ENCODE measurements at regions not wholly inside any gene's neighbourhood (a gene's known extent, or its start where the extent isn't known, plus 50 kb on each side); places are given as distances from the start of the nearest gene placed in this dataset.

GRCh38 chr12:90244232-90244631 lies 535.6 kb upstream of the ATP2B1 start:
- Histone ChIP-seq H4K8ac (ENCODE audit: low read depth, low read length) (no peak overlapping the region), H3K27ac (ENCODE audit: low read depth, low read length) (no peak overlapping the region), H2BK120ac (ENCODE audit: low read depth, low read length) (no peak overlapping the region), H3K4me1 (ENCODE audit: control insufficient read depth, low read depth, low read length) (no peaks in the 10 kb centered on the region), H3K23ac (ENCODE audit: low read length) (no peak overlapping the region), H3K18ac (ENCODE audit: low read length) (no peak overlapping the region), H4K5ac (ENCODE audit: low read length) (no peak overlapping the region), H3K79me2 (ENCODE audit: control insufficient read depth, insufficient read depth, low read length) (no peaks in the 10 kb centered on the region), H2BK5ac (ENCODE audit: low read length) (no peak overlapping the region), H3K27me3 (ENCODE audit: insufficient read depth, low read length, poor library complexity) (no peaks in the 10 kb centered on the region), H2AK5ac (ENCODE audit: low read length) (no peak overlapping the region), H2BK15ac (replicated peaks; ENCODE audit: low read depth) (no peak overlapping the region), H3K4me3 (ENCODE audit: low read length) (no peak overlapping the region), H3K4ac (ENCODE audit: low read depth, low read length) (no peak overlapping the region), H3K4me2 (ENCODE audit: low read length) (no peak overlapping the region), H3K79me1 (ENCODE audit: low read length) (no peaks in the 10 kb centered on the region), H3K9ac (ENCODE audit: low read length) (no peak overlapping the region), H3K56ac (ENCODE audit: low read length) (no peak overlapping the region), H3K36me3 (ENCODE audit: control insufficient read depth, insufficient read depth, low read length) (no peaks in the 10 kb centered on the region)
- WGBS (ENCODE audit: extremely low coverage, insufficient coverage, low lambda C conversion rate), result no CpG with 5 or more reads among the region's 3 CpGs
- no peak for DNase-seq

DNA sequence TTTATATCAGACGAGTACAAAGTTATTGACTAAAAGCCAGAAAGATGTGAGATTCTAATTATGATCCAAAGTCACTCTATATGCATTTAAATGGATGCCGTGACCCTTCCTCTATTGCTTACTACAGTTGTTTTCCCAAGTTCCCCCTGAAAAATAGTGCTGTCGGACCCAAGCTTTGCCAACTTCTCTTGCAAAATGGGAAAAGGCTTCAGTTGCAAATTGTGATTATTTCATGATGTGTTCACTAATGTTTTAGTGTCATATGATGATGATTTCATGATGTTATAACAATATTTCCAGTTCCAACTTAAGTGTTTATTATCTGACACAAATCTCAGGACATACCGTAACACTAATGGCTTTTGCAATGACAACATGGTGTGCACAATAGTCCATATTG lies 534.6 kb upstream of the ATP2B1 start:
- H3K4me3 ChIP-seq (ENCODE audit: low read length), result no peak overlapping the region
- no peaks in the 10 kb centered on the region for H3K4me1 ChIP-seq (ENCODE audit: control insufficient read depth, low read depth, low read length)
- no peak overlapping the region for H3K27ac ChIP-seq (ENCODE audit: low read depth, low read length)
- no peak overlapping the region for H4K8ac ChIP-seq (ENCODE audit: low read depth, low read length)
- no peak for DNase-seq
- H4K5ac ChIP-seq (ENCODE audit: low read length), result no peak overlapping the region
- H2BK5ac ChIP-seq (ENCODE audit: low read length), result no peak overlapping the region
- no peaks in the 10 kb centered on the region for H3K79me1 ChIP-seq (ENCODE audit: low read length)
- WGBS (ENCODE audit: extremely low coverage, insufficient coverage, low lambda C conversion rate), result no CpG with 5 or more reads among the region's 4 CpGs
- no peak overlapping the region for H3K18ac ChIP-seq (ENCODE audit: low read length)
- H3K9ac ChIP-seq (ENCODE audit: low read length), result no peak overlapping the region
- no peak overlapping the region for H2BK15ac ChIP-seq (replicated peaks; ENCODE audit: low read depth)
- H2BK120ac ChIP-seq (ENCODE audit: low read depth, low read length), result no peak overlapping the region
- H3K4me2 ChIP-seq (ENCODE audit: low read length), result no peak overlapping the region
- H2AK5ac ChIP-seq (ENCODE audit: low read length), result no peak overlapping the region
- H3K56ac ChIP-seq (ENCODE audit: low read length), result no peak overlapping the region
- no peaks in the 10 kb centered on the region for H3K27me3 ChIP-seq (ENCODE audit: insufficient read depth, low read length, poor library complexity)
- H3K79me2 ChIP-seq (ENCODE audit: control insufficient read depth, insufficient read depth, low read length), result no peaks in the 10 kb centered on the region
- H3K23ac ChIP-seq (ENCODE audit: low read length), result no peak overlapping the region
- no peak overlapping the region for H3K4ac ChIP-seq (ENCODE audit: low read depth, low read length)
- H3K36me3 ChIP-seq (ENCODE audit: control insufficient read depth, insufficient read depth, low read length), result no peaks in the 10 kb centered on the region

GRCh38 chr12:90239732-90240260 lies 531.2 kb upstream of the ATP2B1 start:
- H3K27me3 ChIP-seq (ENCODE audit: insufficient read depth, low read length, poor library complexity), result no peaks in the 10 kb centered on the region
- DNase-seq, result no peak
- no peaks in the 10 kb centered on the region for H3K36me3 ChIP-seq (ENCODE audit: control insufficient read depth, insufficient read depth, low read length)
- no peak overlapping the region for H3K4ac ChIP-seq (ENCODE audit: low read depth, low read length)
- H4K8ac ChIP-seq (ENCODE audit: low read depth, low read length), result no peak overlapping the region
- no peak overlapping the region for H3K9ac ChIP-seq (ENCODE audit: low read length)
- no peak overlapping the region for H3K4me2 ChIP-seq (ENCODE audit: low read length)
- H3K27ac ChIP-seq (ENCODE audit: low read depth, low read length), result no peak overlapping the region
- H4K5ac ChIP-seq (ENCODE audit: low read length), result no peak overlapping the region
- H2BK5ac ChIP-seq (ENCODE audit: low read length), result no peak overlapping the region
- H2BK15ac ChIP-seq (replicated peaks; ENCODE audit: low read depth), result no peak overlapping the region
- H3K23ac ChIP-seq (ENCODE audit: low read length), result no peak overlapping the region
- no peak overlapping the region for H2BK120ac ChIP-seq (ENCODE audit: low read depth, low read length)
- H3K79me2 ChIP-seq (ENCODE audit: control insufficient read depth, insufficient read depth, low read length), result no peaks in the 10 kb centered on the region
- H3K4me3 ChIP-seq (ENCODE audit: low read length), result no peak overlapping the region
- WGBS (ENCODE audit: extremely low coverage, insufficient coverage, low lambda C conversion rate), result no CpG with 5 or more reads among the region's 1 CpG
- no peak overlapping the region for H2AK5ac ChIP-seq (ENCODE audit: low read length)
- H3K4me1 ChIP-seq (ENCODE audit: control insufficient read depth, low read depth, low read length), result no peaks in the 10 kb centered on the region
- H3K56ac ChIP-seq (ENCODE audit: low read length), result no peak overlapping the region
- no peak overlapping the region for H3K18ac ChIP-seq (ENCODE audit: low read length)
- no peaks in the 10 kb centered on the region for H3K79me1 ChIP-seq (ENCODE audit: low read length)

- no peak overlapping the region for H3K4me2 ChIP-seq (ENCODE audit: low read length)
- DNase-seq, result no peak
- H2BK120ac ChIP-seq (ENCODE audit: low read depth, low read length), result no peak overlapping the region
- H4K8ac ChIP-seq (ENCODE audit: low read depth, low read length), result no peak overlapping the region
- WGBS (ENCODE audit: extremely low coverage, insufficient coverage, low lambda C conversion rate), result no CpG with 5 or more reads among the region's 2 CpGs
- no peak overlapping the region for H4K5ac ChIP-seq (ENCODE audit: low read length)
- H3K79me1 ChIP-seq (ENCODE audit: low read length), result no peaks in the 10 kb centered on the region
- H3K4me3 ChIP-seq (ENCODE audit: low read length), result no peak overlapping the region
- no peaks in the 10 kb centered on the region for H3K36me3 ChIP-seq (ENCODE audit: control insufficient read depth, insufficient read depth, low read length)
- no peak overlapping the region for H3K56ac ChIP-seq (ENCODE audit: low read length)
- H2AK5ac ChIP-seq (ENCODE audit: low read length), result no peak overlapping the region
- H3K27ac ChIP-seq (ENCODE audit: low read depth, low read length), result no peak overlapping the region
- H3K79me2 ChIP-seq (ENCODE audit: control insufficient read depth, insufficient read depth, low read length), result no peaks in the 10 kb centered on the region
- no peak overlapping the region for H3K4ac ChIP-seq (ENCODE audit: low read depth, low read length)
- no peak overlapping the region for H2BK5ac ChIP-seq (ENCODE audit: low read length)
- H2BK15ac ChIP-seq (replicated peaks; ENCODE audit: low read depth), result no peak overlapping the region
- H3K23ac ChIP-seq (ENCODE audit: low read length), result no peak overlapping the region
- H3K4me1 ChIP-seq (ENCODE audit: control insufficient read depth, low read depth, low read length), result no peaks in the 10 kb centered on the region
- H3K27me3 ChIP-seq (ENCODE audit: insufficient read depth, low read length, poor library complexity), result no peaks in the 10 kb centered on the region
- no peak overlapping the region for H3K9ac ChIP-seq (ENCODE audit: low read length)
- H3K18ac ChIP-seq (ENCODE audit: low read length), result no peak overlapping the region
Measured at GRCh38 chr12:90238663-90239271, 530.1 kb upstream of the ATP2B1 start.

DNA sequence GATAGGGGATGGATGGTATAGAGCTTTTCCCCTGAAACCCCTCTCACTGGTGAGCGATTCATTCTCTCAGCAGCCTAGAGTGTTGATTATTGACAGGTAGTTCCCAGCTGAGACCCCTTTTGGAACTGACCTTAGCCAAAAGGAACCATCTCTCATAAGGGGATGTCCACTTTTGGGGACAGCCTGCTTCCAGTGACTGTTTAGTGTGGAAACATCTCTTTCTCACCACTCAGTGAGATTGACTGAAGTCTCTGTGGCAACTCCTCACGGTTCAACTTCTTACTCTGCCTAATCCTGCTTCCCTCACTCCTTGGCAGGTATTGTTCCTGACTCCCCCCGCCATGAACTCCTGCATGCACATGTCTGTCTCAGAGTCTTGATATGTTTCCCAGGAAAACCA lies 529.2 kb upstream of the ATP2B1 start:
- H3K4me2 ChIP-seq (ENCODE audit: low read length), result no peak overlapping the region
- H2AK5ac ChIP-seq (ENCODE audit: low read length), result no peak overlapping the region
- no peak overlapping the region for H3K27ac ChIP-seq (ENCODE audit: low read depth, low read length)
- no peak overlapping the region for H2BK5ac ChIP-seq (ENCODE audit: low read length)
- DNase-seq, result no peak
- H3K9ac ChIP-seq (ENCODE audit: low read length), result no peak overlapping the region
- H2BK120ac ChIP-seq (ENCODE audit: low read depth, low read length), result no peak overlapping the region
- H3K56ac ChIP-seq (ENCODE audit: low read length), result no peak overlapping the region
- H3K4ac ChIP-seq (ENCODE audit: low read depth, low read length), result no peak overlapping the region
- H3K27me3 ChIP-seq (ENCODE audit: insufficient read depth, low read length, poor library complexity), result no peaks in the 10 kb centered on the region
- no peak overlapping the region for H3K23ac ChIP-seq (ENCODE audit: low read length)
- H3K79me2 ChIP-seq (ENCODE audit: control insufficient read depth, insufficient read depth, low read length), result no peaks in the 10 kb centered on the region
- no peak overlapping the region for H2BK15ac ChIP-seq (replicated peaks; ENCODE audit: low read depth)
- H3K36me3 ChIP-seq (ENCODE audit: control insufficient read depth, insufficient read depth, low read length), result no peaks in the 10 kb centered on the region
- WGBS (ENCODE audit: extremely low coverage, insufficient coverage, low lambda C conversion rate), result no CpG with 5 or more reads among the region's 3 CpGs
- no peaks in the 10 kb centered on the region for H3K79me1 ChIP-seq (ENCODE audit: low read length)
- H4K5ac ChIP-seq (ENCODE audit: low read length), result no peak overlapping the region
- H3K4me1 ChIP-seq (ENCODE audit: control insufficient read depth, low read depth, low read length), result no peaks in the 10 kb centered on the region
- no peak overlapping the region for H4K8ac ChIP-seq (ENCODE audit: low read depth, low read length)
- no peak overlapping the region for H3K18ac ChIP-seq (ENCODE audit: low read length)
- H3K4me3 ChIP-seq (ENCODE audit: low read length), result no peak overlapping the region

- no peaks in the 10 kb centered on the region for H3K4me1 ChIP-seq (ENCODE audit: control insufficient read depth, low read depth, low read length)
- peak overlapping the region; percentile 45 for H2BK120ac ChIP-seq (ENCODE audit: low read depth, low read length)
- H3K56ac ChIP-seq (ENCODE audit: low read length), result no peak overlapping the region
- H3K4me3 ChIP-seq (ENCODE audit: low read length), result no peak overlapping the region
- H3K79me2 ChIP-seq (ENCODE audit: control insufficient read depth, insufficient read depth, low read length), result no peaks in the 10 kb centered on the region
- no peak for DNase-seq
- H3K27me3 ChIP-seq (ENCODE audit: insufficient read depth, low read length, poor library complexity), result no peaks in the 10 kb centered on the region
- H2AK5ac ChIP-seq (ENCODE audit: low read length), result no peak overlapping the region
- no peak overlapping the region for H3K9ac ChIP-seq (ENCODE audit: low read length)
- WGBS (ENCODE audit: extremely low coverage, insufficient coverage, low lambda C conversion rate), result no CpG with 5 or more reads among the region's 1 CpG
- no peak overlapping the region for H3K18ac ChIP-seq (ENCODE audit: low read length)
- H4K5ac ChIP-seq (ENCODE audit: low read length), result no peak overlapping the region
- no peak overlapping the region for H2BK5ac ChIP-seq (ENCODE audit: low read length)
- no peak overlapping the region for H3K4ac ChIP-seq (ENCODE audit: low read depth, low read length)
- H3K23ac ChIP-seq (ENCODE audit: low read length), result no peak overlapping the region
- no peak overlapping the region for H4K8ac ChIP-seq (ENCODE audit: low read depth, low read length)
- no peaks in the 10 kb centered on the region for H3K36me3 ChIP-seq (ENCODE audit: control insufficient read depth, insufficient read depth, low read length)
- H3K79me1 ChIP-seq (ENCODE audit: low read length), result no peaks in the 10 kb centered on the region
- no peak overlapping the region for H3K27ac ChIP-seq (ENCODE audit: low read depth, low read length)
- no peak overlapping the region for H3K4me2 ChIP-seq (ENCODE audit: low read length)
- H2BK15ac ChIP-seq (replicated peaks; ENCODE audit: low read depth), result no peak overlapping the region
Measured at GRCh38 chr12:90235642-90236041, 527.0 kb upstream of the ATP2B1 start.

All from mesendoderm (in vitro differentiated cells).